ENCODE measurements at regions not wholly inside any gene's neighbourhood (a gene's known extent, or its start where the extent isn't known, plus 50 kb on each side); places are given as distances from the start of the nearest gene placed in this dataset.

DNA sequence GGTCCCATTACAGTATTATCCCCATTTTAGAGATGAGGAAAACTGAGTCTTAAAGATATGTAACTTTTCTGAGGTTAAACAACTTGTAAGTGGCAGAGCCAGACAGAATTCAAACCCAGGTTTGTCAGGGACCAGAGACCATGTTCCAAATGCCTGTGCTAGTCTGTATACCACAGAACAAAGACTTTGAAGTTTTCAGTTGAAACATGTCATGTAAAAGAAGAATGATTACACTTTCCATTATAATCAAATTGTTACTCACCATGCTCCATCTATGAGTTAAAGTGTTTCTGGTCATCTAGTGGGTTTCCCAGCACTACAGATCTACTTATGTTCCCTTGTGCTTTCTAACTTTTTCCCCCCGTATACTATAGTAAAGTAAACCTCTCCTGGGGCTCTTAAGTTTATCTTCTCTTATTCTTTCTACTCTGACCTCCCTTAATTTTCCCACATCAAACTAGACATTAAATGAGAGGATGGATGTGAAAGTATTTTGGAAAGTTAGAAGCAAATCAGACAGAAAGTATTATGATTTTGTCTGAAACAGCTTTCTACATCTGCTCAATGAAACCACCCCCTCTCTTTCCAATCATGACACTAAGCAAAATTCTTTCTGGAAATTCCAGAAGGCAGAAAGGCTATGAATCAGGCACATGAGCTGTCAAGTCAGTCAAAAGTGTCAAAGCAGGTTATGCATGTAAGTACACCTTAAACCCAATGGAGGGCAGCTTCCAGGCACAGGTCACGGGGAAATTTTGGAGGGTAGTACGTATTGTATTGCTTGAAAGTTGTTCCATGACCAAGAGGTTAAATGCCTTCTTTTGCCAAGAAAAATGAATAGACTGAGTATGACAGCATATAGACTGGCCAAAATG, 132.7 kb upstream of the MAP3K7 start:
- Histone ChIP-seq H3K14ac (ENCODE audit: insufficient read depth, low read length) (no peak overlapping the region), H2BK15ac (ENCODE audit: low read depth, low read length) (no peak overlapping the region), H3K27me3 (ENCODE audit: insufficient read depth, low read length) (no peaks in the 10 kb centered on the region), H2AK5ac (ENCODE audit: insufficient read length, low read length) (no peak overlapping the region), H3K56ac (ENCODE audit: insufficient read length, low read depth, low read length) (no peak overlapping the region), H3K23me2 (ENCODE audit: insufficient read length, low read depth, low read length, poor library complexity, severe bottlenecking) (no peaks in the 10 kb centered on the region), H4K20me1 (ENCODE audit: control insufficient read depth, insufficient read depth, insufficient read length) (no peaks in the 10 kb centered on the region), H4K5ac (ENCODE audit: insufficient read length, low read depth, low read length) (no peak overlapping the region), H3K4ac (ENCODE audit: low read depth, low read length) (no peak overlapping the region), H3K4me2 (ENCODE audit: insufficient read depth, insufficient read length, low read length) (no peak overlapping the region), H2BK12ac (ENCODE audit: insufficient read length, low read depth, low read length) (no peak overlapping the region), H3K9ac (ENCODE audit: extremely low read depth, insufficient read length, low read length) (no peak overlapping the region), H3K23ac (ENCODE audit: insufficient read length, low read depth, low read length) (no peak overlapping the region), H3K9me3 (ENCODE audit: control insufficient read depth, low read depth, low read length) (no peaks in the 10 kb centered on the region), H3K27ac (ENCODE audit: insufficient read length, low read depth, low read length) (no peak overlapping the region), H2BK120ac (ENCODE audit: low read depth, low read length, poor library complexity, severe bottlenecking) (no peak overlapping the region), H2BK20ac (ENCODE audit: low read depth, low read length, poor library complexity, severe bottlenecking) (no peak overlapping the region), H3K18ac (ENCODE audit: insufficient read length, low read depth, low read length) (no peak overlapping the region), H4K91ac (ENCODE audit: insufficient read length, low read depth, low read length) (no peak overlapping the region), H3K79me2 (ENCODE audit: insufficient read depth, low read length) (no peaks in the 10 kb centered on the region), H2BK5ac (ENCODE audit: insufficient read length, low read length) (no peak overlapping the region), H3K4me1 (ENCODE audit: insufficient read depth, low read length) (no peaks in the 10 kb centered on the region; the same call in 1 of the 2 replicates), H2AFZ (ENCODE audit: low read length) (no peak overlapping the region), H4K8ac (replicated peaks; ENCODE audit: insufficient read length, low read depth, low read length) (no peak overlapping the region), H3K79me1 (ENCODE audit: insufficient read depth, low read depth, low read length, poor library complexity, severe bottlenecking) (no peaks in the 10 kb centered on the region), H3T11ph (ENCODE audit: low read length) (no peak overlapping the region)
- Mint-ChIP-seq H3K36me3 (ENCODE audit: insufficient read depth in 1 of 3, low read depth in 3 of 3) (no peaks in the 10 kb centered on the region), H3K9me3 (no peaks in the 10 kb centered on the region), H3K27ac (no peak overlapping the region), H3K27me3 (ENCODE audit: low read depth) (no peaks in the 10 kb centered on the region; the same call in 1 of the 2 replicates), H3K4me3 (no peak overlapping the region), H3K4me1 (peaks cover 2 to 9% of the 10 kb centered on the region in 2 experiments; a peak in 2 of 4 replicates)
- DNase-seq, result no peak
- TF ChIP-seq, protein P1, sequence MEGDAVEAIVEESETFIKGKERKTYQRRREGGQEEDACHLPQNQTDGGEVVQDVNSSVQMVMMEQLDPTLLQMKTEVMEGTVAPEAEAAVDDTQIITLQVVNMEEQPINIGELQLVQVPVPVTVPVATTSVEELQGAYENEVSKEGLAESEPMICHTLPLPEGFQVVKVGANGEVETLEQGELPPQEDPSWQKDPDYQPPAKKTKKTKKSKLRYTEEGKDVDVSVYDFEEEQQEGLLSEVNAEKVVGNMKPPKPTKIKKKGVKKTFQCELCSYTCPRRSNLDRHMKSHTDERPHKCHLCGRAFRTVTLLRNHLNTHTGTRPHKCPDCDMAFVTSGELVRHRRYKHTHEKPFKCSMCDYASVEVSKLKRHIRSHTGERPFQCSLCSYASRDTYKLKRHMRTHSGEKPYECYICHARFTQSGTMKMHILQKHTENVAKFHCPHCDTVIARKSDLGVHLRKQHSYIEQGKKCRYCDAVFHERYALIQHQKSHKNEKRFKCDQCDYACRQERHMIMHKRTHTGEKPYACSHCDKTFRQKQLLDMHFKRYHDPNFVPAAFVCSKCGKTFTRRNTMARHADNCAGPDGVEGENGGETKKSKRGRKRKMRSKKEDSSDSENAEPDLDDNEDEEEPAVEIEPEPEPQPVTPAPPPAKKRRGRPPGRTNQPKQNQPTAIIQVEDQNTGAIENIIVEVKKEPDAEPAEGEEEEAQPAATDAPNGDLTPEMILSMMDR (conservative IDR thresholded peaks at IDR 0.05), result no peak
- WGBS (ENCODE audit: extremely low coverage, insufficient read length, low lambda C conversion rate), result no CpG with 5 or more reads among the region's 3 CpGs

Data from H9 (cell line).